ENCODE measurements at regions not wholly inside any gene's neighbourhood (a gene's known extent, or its start where the extent isn't known, plus 50 kb on each side); places are given as distances from the start of the nearest gene placed in this dataset.
"Not testable (repeated sequence)": the region's sequence is repeated elsewhere in the genome, so short reads cannot be mapped to it uniquely, and the experiment has no call there.

GRCh38 chr6:121641158-121641557, 205.7 kb downstream of the GJA1 start:
- no peak for DNase-seq (ENCODE audit: low read depth)

DNA sequence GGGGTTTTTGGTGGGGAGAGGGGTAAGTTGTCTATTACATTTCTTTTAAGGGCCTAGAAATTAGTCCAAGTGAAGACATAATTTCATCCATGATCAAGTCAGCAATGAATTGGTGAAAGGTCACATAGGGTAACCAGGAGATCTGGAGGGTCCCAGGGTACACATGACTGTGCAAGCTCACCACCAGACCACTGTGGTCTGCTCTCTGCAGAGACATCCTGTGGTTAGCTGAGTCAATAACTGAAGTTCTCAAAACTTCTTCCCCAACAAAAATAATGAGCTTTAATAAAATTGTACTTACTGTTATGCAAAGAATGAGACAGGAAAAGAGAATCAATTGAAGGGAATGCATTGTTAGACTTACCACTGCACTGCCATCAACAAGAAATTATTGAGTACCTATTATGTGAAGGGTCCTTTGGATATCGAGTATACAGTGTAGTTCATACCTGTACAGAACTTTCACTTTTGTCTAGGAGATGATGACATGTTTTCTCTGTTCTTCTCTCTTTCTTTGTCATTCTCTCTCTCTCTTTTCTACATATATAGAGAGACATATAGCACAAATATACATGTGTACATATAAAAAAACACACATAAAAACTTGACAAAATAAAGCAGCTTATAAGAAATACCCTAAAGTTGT, 209.8 kb downstream of the GJA1 start:
- DNase-seq (ENCODE audit: low read depth) = peak; percentile 72

DNA sequence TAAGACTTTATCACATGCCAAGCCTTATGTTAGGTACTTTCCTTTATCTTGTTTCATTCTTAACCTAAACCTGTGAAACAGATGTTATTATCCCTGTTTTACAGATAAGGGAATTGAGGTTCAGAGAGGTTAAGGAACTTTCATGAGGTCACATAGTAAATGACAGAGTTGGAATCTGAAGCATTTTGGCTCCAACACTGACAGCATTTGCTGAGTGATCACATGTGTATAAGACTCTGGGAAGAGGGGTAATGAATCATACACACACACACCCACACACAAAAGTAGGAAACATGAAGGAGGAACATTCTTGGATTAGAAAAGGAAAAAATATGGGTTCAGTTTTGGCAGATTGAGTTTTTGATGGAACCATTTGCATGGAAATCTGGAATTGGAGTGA, 212.5 kb downstream of the GJA1 start:
- peak; percentile 85 for DNase-seq (ENCODE audit: low read depth)

- DNase-seq (ENCODE audit: low read depth) = no peak
Observed at GRCh38 chr6:121649951-121650350, 214.5 kb downstream of the GJA1 start.

DNA sequence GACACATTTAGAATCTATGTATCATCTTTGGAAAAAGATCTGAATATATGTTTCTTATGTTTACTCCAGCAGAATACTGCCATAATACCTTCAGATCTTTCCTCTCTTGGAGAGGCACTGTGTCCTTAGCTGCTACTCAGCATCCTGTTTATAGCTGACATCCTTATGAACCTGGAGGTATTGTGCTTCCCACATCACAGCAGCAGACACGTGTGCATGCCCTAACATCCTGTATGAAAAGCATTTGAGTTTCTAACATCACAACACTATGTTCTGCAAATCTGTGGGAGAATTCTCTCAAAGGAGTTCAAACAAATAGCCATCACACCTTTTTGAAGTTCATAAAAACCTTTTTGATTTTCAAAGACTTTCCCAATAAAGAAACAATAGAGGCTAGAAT, 216.0 kb downstream of the GJA1 start:
- DNase-seq (ENCODE audit: low read depth) = peak; percentile 85

GRCh38 chr6:121652223-121652622, 216.8 kb downstream of the GJA1 start:
- no peak for DNase-seq (ENCODE audit: low read depth)

GRCh38 chr6:121652726-121653623, 217.5 kb downstream of the GJA1 start:
- peak; percentile 95 for DNase-seq (ENCODE audit: low read depth)

- no peak for DNase-seq (ENCODE audit: low read depth)
Observed at GRCh38 chr6:121653624-121654008, 218.2 kb downstream of the GJA1 start.

- DNase-seq (ENCODE audit: low read depth) = no peak
Observed at GRCh38 chr6:121657972-121658371, 222.5 kb downstream of the GJA1 start.

- DNase-seq (ENCODE audit: low read depth) = no peak
Observed at GRCh38 chr6:121660277-121660676, 224.8 kb downstream of the GJA1 start.

DNA sequence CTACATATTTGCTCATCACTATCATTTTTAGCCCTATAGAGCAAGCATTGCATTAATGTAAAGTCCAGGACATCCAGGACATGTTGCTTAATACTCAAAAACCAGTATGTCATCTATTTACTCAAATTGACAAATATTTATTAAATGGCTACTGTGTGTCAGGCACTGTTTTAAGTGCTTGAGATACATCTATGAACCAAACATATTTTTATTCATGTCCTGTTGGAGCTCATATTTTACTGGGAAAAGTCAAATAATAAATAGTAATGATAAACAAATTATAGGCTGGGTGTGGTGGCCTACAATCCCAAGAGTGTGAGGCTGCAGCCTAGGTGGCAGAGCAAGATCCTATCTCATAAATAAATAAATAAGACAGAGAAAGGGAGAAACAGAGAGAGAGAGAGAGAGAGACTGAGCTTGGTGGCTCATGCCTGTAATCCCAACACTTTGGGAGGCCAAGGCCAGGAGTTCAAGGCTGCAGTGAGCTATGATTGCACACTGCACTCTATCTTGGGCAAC, 227.9 kb downstream of the GJA1 start:
- DNase-seq (ENCODE audit: low read depth) = no peak

DNA sequence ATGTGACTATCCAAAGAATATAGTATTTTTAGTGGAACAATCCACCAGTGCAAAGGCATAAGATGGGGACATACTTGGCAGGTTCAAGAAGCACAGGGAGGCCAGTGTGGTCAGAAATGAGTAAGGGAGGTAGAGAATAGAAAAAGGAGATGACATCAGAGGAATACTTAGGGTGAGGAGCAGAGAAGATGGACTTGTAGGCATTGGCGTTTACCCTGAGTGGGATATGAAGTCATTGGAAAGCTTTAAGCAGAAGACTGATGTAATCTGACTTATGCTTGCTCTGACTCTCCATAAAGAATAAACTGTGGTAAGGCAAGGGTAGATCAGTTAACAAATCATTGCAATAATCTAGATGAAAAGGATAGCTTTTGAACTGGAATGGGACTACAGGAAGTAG, 228.7 kb downstream of the GJA1 start:
- no peak for DNase-seq (ENCODE audit: low read depth)

DNA sequence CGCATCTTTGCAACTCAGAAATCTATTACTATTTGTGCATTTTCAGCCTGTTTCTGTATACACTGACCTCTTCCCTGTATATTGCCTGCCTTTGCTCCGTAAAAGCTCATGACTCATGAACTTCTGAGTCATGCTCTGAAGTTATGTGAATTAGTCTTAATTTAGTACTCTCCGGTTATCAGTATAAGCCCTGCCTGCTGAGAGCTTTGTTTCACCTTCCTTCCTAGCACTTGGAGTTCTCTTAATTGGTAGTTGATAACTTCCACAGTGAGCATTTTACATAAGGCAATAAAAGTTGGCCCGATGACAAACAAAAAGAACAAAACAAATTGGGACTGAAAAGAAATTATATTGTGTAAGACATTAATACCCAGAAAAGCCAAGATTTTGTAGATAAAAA, 231.4 kb downstream of the GJA1 start:
- DNase-seq (ENCODE audit: low read depth) = peak; percentile 91

- peak; percentile 56 for DNase-seq (ENCODE audit: low read depth)
Observed at GRCh38 chr6:121668259-121668658, 232.8 kb downstream of the GJA1 start.

DNA sequence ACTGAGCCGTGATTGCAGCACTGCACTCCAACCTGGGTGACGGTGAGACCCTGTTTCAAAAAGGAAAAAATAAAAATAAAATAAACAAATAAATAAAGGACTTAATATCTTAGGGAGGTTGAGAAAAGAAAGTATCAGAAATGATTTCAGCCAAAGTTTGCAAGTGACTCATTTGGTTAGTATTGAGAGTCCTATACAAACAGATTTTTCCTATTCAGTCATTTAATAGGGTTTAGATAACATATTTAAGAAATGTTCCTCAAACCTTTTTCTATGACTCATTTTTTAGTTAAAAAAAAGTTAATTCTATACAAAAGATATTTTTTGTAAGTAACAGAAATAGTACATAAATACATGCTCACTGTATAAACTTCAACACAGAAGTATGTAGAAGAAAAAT, 235.1 kb downstream of the GJA1 start:
- DNase-seq (ENCODE audit: low read depth) = peak; percentile 71

DNA sequence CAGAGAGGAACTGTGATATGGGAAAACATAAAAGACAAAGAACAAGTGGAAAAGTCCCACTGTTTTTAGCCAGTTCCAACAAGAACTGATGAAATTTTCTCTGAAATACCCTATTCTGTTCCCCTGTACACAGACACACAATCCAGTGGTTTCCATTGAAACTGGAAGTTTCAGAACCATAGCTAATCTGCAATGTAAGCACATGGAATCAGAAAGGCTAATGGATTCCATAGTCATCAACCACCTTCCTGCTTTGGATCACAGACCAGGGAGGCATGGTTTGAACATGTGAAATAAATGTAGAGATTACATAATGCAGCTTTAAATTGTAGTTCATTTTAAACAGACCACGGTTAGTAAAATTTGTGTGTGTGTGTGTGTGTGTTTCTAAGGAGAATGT, 242.1 kb downstream of the GJA1 start:
- DNase-seq (ENCODE audit: low read depth) = no peak

DNA sequence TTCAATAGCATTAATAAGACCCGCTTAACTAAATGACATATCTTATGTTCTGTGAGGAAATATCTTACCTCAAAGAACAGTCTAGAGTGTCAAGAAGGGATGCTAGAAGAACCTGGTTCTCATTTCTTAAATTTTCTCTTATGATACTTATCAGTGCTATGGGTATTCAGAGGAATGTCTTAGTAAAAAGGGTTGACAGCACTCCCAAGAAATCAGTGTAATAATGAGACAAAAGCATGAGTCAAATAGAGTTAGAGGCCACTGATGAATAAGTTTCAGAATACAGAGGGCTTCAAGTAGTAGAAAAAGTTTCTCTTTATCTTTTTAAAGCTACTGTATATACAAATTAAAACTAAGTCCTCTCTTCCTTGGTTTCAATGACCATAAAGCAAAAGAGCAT, 242.8 kb downstream of the GJA1 start:
- no peak for DNase-seq (ENCODE audit: low read depth)

DNA sequence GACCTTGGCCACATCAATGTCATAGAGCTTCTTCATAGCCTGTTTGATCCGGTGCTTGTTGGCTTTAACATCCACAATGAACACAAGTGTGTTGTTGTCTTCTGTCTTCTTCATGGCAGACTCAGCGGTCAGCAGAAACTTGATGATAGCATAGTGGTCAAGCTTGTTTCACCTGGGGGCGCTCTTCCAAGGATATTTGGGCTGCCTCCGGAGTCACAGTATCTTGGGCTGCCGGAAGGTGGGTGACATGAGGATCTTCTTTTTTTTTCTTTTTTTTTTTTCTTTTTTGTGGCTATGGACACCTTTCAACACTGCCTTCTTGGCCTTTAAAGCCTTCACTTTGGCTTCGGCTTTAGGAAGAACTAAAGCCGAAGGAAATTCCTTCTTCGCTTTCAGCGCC, 244.6 kb downstream of the GJA1 start:
- no peak for DNase-seq (ENCODE audit: low read depth)

GRCh38 chr6:121682666-121683065, 247.2 kb downstream of the GJA1 start:
- DNase-seq (ENCODE audit: low read depth) = no peak

GRCh38 chr6:121685806-121686205, 250.4 kb downstream of the GJA1 start:
- not testable (repeated sequence) for DNase-seq (ENCODE audit: low read depth)

DNA sequence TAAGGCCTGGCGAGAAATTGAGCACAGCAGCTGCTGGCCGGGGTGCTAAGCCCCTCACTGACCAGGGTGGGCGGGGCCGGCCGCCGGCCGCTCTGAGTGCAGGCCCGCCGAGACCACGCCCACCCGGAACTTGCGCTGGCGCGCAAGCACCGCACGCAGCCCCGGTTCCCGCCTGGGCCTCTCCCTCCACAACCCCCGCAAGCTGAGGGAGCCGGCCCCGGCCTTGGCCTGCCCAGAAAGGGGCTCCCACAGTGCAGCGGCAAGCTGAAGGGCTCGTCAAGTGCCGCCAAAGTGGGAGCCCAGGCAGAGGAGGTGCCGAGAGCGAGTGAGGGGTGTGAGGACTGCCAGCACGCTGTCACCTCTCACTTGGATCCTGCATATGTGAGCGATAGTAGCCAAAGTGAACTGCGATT, 251.2 kb downstream of the GJA1 start:
- DNase-seq (ENCODE audit: low read depth) = no peak

- no peak for DNase-seq (ENCODE audit: low read depth)
Observed at GRCh38 chr6:121688974-121689373, 253.5 kb downstream of the GJA1 start.

DNA sequence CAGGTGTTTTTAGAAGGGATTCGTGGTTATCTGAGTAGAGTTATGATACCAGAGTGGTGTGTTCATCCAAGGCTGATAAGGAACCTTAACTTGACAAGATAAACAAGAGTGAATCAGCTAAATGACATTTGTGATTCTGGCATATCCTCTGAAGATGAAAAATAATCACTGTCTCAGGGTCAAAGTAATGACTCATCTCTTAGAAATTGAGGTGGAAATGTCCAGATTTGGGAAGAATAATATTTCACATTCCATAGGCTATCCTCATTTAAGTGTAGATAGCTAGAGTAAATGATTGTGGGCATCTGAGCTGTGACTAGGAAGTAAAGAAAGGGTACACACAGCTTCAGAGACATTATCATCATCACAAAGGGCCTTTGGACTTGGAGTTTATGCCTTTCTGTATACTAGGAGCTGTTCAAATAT, 255.7 kb downstream of the GJA1 start:
- peak; percentile 70 for DNase-seq (ENCODE audit: low read depth)
